ENCODE measurements at regions not wholly inside any gene's neighbourhood (a gene's known extent, or its start where the extent isn't known, plus 50 kb on each side); places are given as distances from the start of the nearest gene placed in this dataset.
"Not testable (repeated sequence)": the region's sequence is repeated elsewhere in the genome, so short reads cannot be mapped to it uniquely, and the experiment has no call there.

DNA sequence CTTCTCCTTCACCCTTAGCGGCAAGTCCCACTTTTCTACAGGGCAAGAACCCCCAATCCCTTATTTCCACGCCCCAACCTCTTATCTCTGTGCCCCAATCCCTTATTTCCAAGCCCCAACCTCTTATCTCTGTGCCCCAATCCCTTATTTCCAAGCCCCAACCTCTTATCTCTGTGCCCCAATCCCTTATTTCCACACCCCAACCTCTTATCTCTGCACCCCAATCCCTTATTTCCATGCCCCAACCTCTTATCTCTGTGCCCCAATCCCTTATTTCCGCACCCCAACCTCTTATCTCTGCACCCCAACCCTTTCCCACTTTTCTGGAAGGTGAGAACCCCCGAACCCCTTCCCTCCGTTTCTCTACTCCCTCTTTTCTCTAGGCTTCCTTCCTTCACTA lies 116.1 kb upstream of the GJE1 start:
- DNase-seq (ENCODE audit: low read depth in 2 of 2), result not testable (repeated sequence)

DNA sequence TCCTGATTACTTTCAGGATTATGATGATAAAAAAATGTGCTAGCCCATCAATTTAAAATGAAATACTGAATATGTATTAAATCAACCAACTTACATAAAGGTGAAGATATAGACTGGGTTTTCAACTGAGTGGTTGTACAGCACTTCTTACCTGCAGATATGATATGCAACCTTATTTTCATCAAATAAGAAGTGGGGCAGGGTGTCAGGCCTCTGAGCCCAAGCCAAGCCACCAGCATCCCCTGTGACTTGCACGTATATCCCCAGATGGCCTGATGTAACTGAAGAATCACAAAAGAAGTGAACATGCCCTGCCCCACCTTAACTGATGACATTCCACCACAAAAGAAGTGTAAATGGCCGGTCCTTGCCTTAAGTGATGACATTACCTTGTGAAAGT lies 117.3 kb upstream of the GJE1 start:
- DNase-seq (ENCODE audit: low read depth in 2 of 2), result not testable (repeated sequence)

DNA sequence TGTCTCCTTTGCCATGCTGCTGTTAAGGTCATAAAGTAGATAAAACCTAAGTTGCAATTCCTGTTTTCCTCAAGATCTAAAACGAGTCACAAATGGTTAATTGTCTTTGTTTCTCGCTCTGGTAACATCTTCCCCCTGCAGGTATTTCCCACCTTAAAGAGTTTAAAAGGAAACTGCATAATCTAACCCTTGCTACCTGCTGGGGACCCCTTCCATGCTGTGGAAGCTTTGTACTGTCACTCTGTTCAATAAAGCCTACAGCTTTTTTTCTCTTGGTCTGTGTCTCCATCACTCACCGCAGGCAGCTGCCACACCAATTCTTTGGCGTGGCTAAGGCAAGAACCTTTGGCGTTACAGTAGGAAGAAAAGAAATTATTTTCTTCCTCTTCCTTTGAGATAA lies 117.7 kb upstream of the GJE1 start:
- DNase-seq (ENCODE audit: low read depth in 2 of 2), result no peak

DNA sequence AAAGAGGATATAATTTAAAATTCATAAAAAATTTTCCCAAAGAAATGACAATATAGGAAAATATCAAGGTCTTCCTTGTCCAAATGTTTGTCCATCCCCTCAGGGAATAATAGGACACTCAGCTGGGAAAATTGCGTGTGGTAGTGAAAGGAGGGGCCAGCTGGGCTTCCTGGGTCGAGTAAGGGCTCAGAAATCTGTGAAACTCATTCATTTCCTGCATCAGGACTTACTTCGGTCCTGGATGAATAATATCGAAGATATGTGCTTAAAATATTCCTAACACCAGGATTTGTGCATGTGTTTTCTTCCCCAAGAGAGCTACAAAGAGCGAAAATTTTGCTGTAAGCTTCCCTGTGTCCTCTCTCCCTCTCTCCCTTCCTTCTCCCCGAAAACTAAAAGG lies 118.2 kb upstream of the GJE1 start:
- DNase-seq (ENCODE audit: low read depth in 2 of 2), result no peak

DNA sequence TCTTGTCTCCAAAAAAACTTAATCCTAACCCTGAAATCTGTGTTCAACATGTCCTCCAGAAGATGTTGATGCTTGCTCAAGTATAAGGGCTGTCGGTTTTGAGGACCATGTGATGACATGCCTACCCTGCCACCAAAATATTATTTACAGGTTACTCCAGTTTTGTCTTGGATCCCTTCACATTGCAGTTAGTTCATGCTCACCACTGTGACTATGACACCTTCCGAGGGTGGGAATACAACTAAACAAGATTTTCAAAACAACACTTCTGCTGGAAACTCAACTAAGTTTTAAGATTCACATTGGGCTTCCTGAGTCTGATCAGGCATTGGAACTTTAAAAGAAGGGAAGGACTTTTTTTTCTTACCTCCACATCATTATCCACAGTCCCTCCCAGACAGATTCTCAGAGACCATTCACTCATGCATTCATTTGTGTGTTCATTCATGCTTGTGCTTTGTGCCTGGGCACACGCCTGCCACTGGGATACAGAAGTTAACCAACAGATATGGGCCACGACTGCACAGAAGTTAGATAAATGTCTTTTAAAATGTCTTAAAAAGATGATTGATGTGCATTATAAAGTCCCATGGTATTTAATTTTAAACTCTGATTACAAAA lies 118.7 kb upstream of the GJE1 start:
- no peak for DNase-seq (ENCODE audit: low read depth in 2 of 2)

DNA sequence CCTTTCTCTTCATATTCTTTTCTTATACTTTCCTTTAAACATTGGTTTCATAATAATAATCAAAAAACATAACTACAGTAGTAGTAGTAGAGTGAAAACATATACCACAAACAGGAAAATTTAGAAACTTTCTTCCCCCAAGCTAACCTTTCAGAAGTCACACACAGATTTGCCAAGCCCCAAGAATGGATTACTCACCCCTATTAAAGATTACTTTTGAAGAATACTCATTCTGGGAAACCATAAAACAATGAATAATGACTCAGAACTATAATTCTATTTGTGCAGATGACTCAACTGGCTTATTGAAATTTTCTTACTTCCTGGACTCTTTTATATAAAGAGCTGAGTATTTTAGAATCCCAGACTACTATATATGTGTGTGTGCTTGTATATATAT lies 119.4 kb upstream of the GJE1 start:
- DNase-seq (ENCODE audit: low read depth in 2 of 2), result no peak

DNA sequence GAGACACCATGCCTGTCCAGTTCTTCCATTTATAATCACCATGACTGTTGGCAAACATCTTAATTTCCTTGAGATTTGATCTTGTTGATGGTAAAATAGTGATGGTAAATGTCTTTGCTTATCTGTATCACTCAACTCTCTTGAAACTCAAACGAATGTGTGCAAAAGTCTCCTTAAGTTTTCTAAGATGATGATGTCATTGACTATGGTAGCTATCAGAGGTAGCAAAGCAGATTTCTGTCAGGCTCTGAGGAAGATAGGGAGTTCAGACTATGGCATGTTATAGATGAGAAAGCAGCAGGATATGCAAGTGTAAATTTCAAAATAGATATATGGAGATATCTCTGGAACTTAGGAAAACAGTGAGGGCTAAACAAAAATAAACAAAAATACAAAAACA lies 121.0 kb upstream of the GJE1 start:
- no peak for DNase-seq (ENCODE audit: low read depth in 2 of 2)

DNA sequence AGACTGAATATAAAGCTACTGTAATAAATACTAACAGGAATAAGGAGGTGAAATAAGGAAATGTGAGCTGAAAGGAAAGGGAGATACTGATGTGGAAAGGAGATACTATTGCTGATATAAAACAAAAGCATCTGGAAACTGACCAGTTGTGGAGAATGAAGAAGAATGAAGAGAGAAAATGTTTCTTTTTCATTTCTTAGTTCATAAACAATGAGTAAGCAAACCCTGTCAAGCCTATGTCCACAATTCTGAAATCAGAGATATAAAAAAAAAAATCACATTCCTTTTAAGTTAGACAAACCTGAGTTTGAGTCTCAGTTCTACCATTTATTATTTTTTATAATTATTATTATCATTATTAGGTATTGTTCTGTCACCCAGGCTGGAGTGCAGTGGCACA lies 121.6 kb upstream of the GJE1 start:
- no peak for DNase-seq (ENCODE audit: low read depth in 2 of 2)

DNA sequence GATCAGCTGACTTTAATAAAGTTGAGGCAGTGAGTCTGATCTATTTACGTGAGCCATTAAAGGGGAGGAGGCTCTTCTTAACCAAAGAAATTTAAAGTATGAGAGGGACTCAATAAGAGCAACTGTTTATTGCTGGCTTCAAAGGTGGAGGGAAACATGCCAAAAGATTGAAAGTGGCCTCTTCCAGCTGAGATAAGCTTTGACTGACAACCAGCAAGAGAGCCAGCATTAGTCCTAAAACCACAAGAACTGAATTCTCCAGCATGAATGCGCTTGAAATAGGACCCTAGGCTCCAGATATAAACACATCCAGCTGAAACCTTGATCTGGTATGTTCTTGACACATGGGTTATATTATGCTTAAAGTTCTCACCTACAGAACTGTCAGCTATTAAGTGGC lies 123.1 kb upstream of the GJE1 start:
- DNase-seq (ENCODE audit: low read depth in 2 of 2), result no peak

DNA sequence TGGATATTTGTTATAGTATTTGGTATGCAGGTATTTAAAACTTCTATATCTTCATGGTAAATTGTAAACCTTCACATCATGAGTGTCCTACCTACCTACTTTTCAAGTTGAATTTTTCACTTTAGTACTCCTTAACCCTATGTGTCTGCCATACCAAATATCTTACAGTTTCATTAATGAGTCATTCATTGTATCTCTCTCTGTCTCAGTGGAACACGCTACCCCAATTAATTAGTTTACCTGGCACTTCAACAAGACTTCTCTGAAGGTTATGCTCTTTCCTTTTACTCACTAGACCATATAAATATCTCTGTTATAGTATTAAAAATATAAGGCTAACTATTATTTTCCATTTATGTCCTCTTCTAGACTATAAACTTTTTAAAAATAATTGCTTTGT lies 123.9 kb upstream of the GJE1 start:
- no peak for DNase-seq (ENCODE audit: low read depth in 2 of 2)

DNA sequence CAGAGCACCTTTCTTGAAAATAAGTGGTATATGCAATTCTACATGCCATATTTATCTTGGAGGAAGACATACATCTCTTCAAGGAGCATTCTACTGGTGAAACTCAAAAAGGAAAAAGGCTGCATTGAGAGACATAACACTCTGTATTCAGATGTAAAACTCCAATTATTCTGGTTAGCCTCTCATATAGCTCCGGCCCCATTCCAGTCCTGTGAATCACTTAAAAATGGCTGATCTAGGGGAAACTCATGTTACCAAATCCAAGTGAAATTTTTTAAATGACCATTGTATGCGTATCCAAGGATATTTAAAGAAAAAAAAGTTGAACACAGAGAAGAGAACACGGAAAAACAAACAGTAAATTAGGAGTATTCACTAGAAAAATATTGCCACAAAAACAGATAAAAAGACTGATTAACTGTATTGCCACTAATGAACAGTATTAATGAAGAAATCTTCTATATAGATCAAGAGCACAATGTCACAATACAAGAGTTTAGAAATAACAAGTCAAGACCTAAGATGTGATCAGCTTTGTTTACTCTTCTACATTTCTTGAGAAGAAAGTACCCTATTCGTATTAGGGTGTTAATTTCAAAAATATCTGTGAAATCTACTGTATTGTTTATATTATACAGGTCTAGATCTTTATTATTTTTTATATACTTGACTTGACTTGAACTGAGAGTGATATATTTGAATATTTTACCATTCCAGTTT lies 124.5 kb upstream of the GJE1 start:
- no peak for DNase-seq (ENCODE audit: low read depth in 2 of 2)

DNA sequence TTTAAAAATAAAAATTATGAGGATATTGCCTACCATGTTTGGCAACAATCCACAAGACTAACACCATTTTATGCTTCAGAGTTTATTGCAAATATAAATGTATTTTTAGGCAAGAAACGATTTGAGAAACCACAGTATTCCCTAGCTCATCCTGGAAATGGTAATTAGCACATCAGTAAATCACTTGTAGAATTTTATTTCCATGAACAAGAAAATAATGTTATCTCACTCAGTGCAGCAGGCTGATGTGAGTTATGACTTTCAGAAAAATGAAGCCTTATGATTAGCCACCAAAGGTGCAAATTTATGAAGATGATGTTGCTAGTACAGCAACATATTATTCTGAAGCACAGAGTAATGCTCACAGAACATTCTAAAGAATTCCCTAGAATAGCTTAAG lies 127.7 kb upstream of the GJE1 start:
- no peak for DNase-seq (ENCODE audit: low read depth in 2 of 2)

DNA sequence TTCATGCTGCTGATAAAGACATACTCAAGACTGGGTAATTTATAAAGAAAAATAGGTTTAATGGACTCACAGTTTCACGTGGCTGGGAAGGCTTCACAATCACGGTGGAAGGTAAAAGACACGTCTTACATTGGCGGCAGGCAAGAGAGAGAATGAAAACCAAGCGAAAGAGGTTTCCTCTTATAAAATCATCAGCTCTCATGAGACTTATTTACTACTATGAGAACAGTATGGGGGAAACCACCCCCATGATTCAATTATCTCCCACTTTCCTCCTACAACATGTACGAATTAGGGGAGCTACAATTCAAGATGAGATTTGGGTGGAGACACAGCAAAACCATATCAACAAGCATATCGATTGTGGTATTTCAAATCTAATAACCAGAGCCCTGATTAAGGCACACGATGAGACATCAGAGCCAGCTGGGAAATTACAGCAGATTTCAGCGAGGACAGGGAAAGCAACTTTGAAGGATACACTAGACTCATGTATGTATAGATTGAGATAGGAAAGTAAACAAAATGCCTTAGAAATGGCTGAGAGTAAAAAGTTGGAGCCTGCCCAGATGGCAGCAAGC lies 129.8 kb upstream of the GJE1 start:
- DNase-seq (ENCODE audit: low read depth in 2 of 2), result no peak

DNA sequence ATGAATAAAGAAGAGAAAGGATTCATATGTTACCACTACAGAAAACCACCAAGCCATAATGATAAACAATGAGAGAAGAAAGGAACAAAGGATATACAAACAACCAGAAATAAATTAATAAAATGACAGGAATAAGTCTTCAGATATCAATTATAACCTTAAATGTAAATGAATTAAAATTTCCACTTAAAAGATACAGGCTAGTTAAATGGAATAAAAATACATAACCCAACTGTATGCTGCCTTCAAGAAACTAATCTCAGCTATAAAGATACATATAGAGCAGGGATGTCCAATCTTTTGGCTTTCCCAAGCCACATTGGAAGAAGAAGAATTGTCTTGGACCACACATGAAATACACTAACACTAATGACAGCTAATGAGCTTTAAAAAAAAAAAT lies 135.9 kb upstream of the GJE1 start:
- no peak for DNase-seq (ENCODE audit: low read depth in 2 of 2)

DNA sequence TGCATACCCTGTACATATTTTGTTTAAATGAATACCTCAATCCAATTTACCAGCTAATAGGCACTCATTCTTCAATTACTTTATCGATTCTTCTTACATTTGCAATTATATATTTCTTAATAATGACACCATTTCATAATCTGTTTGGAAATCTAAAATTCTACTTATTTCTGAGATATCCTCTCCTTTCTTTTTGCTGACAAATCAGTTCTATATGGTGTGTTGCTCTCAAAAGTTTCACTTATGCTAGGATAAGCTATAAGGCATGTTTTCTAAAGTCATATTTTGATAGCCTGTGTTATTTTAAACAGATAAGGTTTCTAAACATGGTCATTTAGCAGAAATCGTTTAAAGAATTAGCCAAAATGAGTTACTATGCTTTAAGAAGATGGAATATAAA lies 140.6 kb upstream of the GJE1 start:
- DNase-seq (ENCODE audit: low read depth in 2 of 2), result no peak

DNA sequence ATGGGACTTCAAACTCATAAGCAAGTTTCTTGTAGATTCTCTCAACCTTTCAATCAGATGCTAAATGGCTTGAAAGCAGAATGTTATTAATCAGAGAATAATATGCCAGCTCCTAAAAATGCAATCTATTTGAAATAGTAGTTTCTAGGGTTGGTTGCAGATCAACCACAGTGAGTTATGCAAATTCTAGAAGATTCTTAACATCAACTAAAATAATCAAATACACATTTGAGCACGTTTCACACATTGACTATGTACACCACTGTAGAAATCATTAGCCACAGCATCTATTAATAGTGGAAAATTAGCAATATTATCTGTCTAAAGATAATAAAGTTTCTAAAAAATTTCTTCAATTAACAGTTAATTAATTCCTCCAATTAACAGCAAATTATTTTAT lies 141.9 kb upstream of the GJE1 start:
- no peak for DNase-seq (ENCODE audit: low read depth in 2 of 2)

DNA sequence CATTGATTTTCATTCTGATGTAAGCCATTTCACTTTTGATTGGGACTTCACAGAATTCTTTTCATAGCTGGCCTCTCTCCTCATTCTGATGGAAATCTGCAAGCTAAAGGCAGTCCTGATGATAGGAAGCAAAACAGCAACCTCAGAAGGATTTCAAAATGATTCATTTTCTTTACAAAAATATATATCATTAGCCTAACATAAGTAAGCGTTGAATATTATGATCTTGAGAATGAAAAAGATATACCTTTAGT lies 143.1 kb upstream of the GJE1 start:
- no peak for DNase-seq (ENCODE audit: low read depth in 2 of 2)

DNA sequence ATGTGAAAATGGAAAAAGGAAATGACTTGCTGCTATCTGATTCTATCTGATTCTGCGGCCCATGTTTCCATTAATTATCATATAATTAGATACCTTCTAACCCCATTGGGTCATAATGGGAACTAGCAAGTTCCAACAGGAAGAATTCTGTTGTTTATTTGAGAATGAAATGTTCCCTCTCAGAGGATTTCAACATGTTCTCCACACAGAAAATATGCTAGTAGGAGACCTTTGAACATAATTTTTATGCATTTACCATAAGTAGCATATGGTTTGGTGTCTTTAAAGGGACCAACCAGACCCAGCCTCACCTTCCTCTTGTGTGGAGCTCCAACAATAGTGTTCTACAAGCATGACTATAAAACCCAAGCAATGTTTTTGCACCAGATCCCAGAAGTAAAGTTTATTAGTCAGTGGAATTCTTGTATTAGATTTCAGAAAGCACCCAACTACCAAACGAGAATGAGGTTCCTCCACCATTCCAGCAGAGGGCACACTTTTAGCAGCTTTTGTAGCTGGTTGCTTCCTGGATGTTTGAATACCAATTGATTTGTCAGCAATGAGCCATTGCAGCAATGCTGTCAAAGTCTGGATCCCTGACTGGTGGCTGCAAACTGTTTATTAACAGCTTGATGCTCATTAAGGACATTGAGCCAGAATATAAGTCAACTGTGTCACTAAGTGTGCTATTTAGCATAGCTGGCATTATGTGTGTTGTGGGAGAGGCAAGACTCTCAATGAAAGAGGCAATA lies 143.6 kb upstream of the GJE1 start:
- DNase-seq (ENCODE audit: low read depth in 2 of 2), result peak in 1 of 2 donors; percentile 18

DNA sequence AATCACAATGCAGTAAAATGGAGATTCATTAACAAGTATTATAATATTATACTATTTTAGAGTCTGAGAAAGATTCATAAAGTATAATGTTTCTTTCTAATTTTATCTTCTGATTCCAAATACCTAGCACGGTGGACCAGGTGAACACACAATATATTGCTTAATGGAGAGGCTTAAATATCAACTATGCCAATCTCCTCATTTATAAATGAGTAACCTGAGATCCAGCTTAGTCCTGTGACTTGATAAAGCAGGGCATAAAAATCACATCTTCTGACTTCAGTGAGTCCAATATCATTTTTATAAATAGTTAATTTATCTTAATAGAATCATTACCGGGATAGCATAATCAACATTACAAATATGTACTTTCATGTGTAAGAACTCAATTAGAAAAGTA lies 144.4 kb upstream of the GJE1 start:
- no peak for DNase-seq (ENCODE audit: low read depth in 2 of 2)

DNA sequence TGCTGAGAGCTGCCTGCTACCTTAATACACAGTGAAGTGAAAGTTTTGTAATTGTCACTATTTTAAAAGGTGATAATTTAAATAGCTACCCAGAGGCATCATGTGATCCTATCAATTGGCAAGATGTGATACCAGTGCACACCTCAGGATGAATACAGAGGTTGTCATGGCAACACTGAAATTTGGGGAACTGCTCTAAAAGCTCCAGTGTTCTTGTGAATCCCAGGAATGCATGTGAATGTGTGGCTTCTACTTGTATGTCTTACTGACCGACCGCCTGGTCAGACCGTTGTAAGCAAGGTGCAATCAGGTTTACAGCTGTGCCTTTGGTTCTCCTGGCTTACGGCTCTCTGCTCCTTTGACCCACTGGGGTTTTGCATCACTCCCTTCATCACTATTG lies 146.3 kb upstream of the GJE1 start:
- DNase-seq (ENCODE audit: low read depth in 2 of 2), result no peak

DNA sequence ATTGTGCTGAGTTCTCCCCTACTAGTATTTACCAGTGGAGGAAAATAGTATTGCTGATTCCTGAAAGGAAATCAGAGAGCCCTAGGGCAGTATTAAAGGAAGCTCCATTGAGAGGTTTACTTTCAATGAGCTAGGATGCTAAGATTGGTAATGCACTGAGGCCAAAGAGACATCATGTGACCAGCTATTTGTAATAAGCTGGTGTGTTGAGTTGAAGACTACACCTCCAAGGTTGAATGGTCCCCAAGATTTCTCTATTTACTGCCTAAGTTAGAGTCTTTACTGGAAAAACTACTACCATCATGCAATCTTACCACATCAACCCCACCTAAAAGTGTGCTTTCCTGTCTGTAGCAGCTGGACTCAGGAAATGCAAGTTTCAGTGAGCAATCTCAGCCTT lies 151.5 kb upstream of the GJE1 start:
- no peak for DNase-seq (ENCODE audit: low read depth in 2 of 2)

DNA sequence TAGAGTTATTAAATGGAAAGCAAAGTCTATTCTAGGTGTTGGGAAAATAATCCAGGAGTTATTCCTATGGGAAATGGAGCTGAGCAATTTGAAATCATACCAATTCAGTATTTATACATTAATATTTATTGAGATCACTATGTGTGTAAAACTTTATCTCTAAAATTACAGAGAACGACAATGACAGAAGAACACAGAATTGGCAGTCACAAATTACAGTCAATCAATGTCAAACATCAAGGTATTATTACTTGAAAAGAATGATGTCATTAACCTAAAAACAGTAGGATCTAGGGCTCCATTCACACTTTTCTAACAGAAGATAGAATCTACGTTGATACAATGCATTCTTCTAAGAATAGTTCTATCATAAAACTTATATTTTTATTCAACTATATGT lies 154.9 kb upstream of the GJE1 start:
- DNase-seq (ENCODE audit: low read depth in 2 of 2), result no peak

DNA sequence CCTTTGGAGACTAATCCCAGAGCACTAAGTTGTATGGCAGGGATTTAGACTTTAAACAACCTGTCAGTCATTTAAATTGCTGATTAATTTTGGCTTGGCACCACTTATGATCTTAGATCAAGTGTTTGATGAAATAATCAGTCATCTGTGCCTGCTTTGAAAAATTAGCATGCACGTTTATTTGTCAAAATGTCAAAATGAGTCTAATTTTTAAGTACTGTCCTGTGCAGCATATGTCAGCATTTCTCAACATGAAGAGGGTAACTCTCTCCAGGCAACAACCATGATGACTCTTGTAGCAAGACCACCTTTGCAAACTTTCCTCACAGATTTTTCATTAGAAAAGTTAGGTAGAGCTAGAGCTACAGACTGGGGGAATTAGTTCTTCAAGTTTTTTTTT lies 155.7 kb upstream of the GJE1 start:
- DNase-seq (ENCODE audit: low read depth in 2 of 2), result no peak
